Hypothalamus (tissue), 51 donors: ENCODE measurements at regions not wholly inside any gene's neighbourhood (a gene's known extent, or its start where the extent isn't known, plus 50 kb on each side); places are given as distances from the start of the nearest gene placed in this dataset.

Experiments used
- DNase-seq, 51 donors: peaks; one replicate each; lab custom pipeline; 2025; lab: John Stamatoyannopoulos, UW

DNA sequence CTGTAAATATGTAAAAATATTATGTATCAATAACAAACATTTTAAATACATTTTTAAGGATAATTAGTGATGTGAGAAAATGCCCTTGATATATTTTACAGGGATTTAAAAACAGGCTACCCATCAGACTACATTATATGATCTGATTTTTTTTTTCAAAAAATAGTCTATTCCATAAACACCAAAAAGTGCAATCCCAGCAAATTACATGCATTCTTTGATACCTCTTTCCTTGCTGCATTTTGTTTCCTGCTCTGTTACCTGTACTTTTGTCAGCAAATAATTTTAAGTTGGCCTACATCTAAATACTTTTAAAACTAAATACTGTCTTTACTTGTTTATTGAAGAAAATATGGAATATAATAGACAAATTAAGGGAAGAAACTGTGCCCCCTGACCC is 306.2 kb upstream of the ARID1B start:
- no peak for DNase-seq

DNA sequence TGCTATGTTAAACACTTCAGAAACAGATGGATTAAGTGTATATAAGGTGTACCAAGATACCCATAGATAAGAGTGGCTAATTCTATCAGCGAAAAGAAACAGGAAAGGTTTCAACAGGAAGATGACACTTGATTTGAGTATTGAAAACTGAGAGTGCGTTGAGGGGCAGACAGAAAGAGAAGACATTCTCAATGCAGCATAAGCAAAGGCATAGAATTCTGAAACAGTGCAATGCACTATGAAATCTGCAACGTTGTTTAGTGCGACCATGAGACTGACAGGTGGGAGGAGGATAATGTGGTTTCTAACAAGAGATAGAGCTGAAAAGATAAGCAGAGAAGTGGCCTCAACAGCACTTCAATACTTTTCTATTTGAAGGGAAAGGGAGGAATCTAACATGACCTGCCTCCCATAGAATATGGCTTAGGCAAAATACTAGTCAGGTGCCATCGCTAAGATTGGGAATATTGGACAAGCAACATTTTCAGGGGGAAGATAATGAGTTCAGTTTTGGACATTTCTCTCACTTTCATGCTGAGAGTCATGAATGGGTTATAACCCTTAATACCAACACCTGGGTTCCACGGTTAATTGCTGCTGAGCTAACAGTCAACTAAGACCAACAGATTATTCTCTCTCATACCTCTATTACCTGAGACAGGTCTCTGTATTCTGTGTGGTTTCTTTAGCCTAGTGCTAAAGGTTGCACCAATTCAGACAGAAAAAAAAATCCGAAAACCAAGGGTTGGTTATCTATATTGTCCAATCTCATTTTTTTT is 312.9 kb upstream of the ARID1B start:
- DNase-seq = no peak

DNA sequence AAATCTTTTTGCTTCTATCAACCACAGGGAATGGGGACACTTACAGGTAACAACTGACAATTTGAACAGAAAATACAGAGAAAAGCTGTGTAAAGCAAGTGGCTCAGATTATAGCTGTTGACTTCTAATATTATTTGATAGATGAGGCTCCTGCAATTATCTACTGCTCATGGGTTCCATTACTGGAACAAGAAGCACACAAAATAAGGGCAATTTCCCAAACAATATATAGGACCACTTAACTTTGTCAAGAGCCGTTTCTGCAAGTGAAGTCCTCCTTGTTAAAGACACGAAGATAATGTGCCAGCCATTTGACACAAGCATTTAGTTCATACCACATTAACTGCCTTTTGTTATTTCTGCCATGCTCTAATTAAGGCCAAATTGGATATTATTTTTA is 315.5 kb upstream of the ARID1B start:
- no peak for DNase-seq

DNA sequence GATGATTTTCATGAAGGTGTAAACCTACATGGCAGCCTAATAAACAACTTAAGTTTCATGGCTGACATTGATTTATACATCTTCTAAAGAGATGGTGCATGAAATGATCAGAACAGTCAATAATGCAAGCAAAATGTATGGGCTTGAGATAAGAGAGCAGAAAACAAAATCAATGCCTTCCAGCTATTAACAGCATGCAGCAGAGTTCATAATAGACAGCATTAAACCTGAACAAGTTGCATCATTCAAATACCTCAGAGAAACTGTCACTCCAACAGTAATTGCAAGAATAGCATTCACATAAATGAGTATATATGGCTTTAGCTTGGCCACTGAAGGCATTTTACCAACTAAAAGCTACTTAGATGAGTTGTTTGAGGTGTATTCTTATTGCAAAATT is 319.6 kb upstream of the ARID1B start:
- no peak for DNase-seq

GRCh38 chr6:156455847-156456246 is 321.3 kb upstream of the ARID1B start:
- DNase-seq = no peak

- no peak for DNase-seq
These were observed 322.3 kb upstream of the ARID1B start for GRCh38 chr6:156454867-156455266.

DNA sequence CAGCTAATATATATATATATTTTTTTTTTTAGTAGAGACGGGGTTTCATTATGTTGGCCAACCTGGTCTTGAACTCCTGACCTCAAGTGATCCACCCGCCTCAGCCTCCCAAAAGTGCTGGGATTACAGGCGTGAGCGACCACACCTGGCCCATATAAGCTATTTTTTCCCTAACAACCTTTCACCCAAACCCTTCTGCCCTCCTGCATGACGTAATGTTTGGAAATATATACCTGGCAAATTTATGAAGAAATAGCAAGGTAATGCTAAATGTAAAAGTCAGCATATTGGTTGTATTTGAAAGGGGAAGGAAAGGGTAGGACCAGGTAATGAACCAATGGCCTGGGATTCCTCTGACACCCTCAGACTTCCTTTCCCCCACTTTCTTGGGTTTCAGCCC is 325.5 kb upstream of the ARID1B start:
- DNase-seq = no peak

GRCh38 chr6:156451088-156451487 is 326.1 kb upstream of the ARID1B start:
- no peak for DNase-seq

- no peak for DNase-seq
These were observed 326.8 kb upstream of the ARID1B start for GRCh38 chr6:156450421-156450820.

GRCh38 chr6:156449569-156449968 is 327.6 kb upstream of the ARID1B start:
- no peak for DNase-seq

GRCh38 chr6:156449128-156449527 is 328.1 kb upstream of the ARID1B start:
- no peak for DNase-seq

DNA sequence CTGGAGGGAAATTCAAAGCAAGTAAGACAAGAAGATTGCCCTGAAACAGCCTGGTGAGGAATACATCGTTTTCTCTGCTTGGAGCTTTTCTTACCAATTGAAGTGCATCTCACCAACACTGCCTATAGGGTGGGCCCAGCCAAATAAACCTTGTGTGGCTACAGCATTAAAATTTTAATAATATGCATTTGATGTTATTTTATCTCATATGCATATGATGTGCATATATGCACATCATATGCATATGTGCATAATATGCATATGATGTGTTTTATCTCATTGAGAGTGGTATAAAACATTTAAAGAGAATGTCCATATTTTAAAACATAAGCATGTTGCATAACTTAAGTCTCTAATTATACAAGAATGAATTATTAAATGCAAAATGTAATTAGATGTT is 328.6 kb upstream of the ARID1B start:
- no peak for DNase-seq

DNA sequence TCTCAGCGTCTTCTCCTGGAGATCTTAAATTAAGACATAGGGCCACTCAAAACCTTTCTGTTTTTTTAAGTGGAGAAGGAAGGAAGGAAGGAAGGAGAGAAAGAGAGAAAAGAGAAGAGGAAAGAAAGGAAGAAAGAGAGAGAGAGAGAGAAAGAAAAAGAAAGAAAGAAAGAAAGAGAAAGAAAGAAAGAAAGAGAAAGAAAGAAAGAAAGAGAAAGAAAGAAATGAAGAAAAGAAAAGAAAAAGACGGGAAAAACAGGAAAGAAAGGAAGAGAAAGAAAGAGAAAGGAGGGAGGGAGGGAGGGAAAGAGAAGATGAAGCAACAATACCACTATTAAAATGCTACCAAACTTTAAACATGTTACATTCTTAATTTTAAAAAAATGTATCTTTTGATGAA is 336.5 kb upstream of the ARID1B start:
- DNase-seq = no peak

DNA sequence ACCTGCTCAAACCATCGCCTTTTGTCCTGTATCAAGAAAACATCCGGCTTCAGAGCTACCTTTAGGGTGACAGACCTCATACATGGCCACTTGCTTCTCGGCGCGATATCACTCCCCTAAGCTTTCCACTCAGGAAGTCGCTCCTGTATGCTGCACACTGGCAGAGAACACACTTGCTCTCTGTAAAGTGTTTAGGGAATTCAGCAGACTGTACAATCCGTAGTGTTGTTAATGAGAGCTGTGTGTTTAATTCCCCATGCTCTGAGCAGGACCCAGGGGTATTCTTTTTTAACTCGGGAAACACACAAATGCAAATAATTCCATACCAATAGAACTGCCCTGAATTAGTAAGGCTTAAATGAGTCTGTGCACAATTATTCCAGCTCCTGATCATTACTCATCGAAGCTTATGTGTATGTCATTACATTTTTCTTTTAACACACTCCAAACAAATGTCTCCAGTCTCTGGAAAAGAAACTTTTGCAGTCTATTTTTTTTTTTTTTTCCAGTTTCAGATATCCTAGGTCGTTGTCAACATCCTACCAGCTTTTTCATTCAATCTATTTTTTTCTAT is 338.7 kb upstream of the ARID1B start:
- no peak for DNase-seq

DNA sequence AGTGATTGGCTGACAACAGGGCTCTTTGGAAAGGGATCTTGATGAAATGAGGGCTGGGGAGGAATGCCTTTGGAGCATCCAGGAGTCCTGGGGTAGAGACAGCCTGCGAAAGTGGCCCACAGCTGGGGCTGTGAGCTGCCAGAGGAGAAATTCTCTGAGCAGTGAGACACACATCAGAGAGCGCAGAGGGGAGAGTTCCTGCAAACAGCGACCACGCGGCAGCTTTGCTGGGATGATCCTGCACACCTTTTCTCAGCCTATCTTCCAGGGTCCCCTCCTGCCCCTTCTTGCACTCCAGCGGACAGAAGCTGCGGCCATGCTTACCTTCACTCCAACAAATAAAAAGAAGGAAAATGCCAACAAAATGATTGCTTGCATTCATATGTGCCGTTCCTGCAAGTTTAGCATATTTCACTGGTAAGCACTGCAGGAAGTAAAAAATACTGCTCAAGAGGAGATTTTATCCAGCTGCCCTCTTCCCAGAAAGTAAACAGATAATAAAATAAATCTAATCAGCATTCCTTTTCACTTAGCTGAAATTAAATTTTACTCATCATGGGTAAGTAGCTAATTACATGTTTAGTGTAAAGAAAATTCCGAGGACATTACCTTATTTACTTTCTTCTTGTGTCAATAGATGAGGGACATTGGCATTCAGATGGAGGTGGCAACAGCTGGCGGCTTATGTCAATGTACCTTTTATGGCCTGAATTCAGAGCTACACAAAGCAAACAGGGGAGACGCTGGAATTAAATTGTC is 339.9 kb upstream of the ARID1B start:
- DNase-seq = no peak

GRCh38 chr6:156434795-156435190 is 342.4 kb upstream of the ARID1B start:
- no peak for DNase-seq

GRCh38 chr6:156434049-156434794 is 343.0 kb upstream of the ARID1B start:
- no peak for DNase-seq

GRCh38 chr6:156432543-156432942 is 344.6 kb upstream of the ARID1B start:
- no peak for DNase-seq

DNA sequence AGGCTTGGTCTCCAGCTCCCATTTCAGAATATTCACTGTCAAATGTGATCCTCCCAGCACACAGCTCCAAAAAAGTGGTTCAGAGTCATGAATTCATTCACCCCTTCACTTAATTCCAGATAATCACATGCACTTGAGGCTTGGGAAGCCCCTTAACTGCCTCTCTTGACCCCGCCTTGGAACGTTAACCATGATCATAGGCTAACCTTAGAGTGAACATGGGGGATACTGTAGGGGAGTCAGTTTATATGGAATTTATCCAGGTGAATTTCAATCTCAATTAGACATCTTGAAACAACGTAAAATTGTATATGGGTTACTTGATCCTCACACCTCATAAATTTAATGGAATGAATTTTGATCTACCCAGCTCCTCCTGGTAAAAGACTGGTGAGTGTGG is 346.8 kb upstream of the ARID1B start:
- DNase-seq = no peak

DNA sequence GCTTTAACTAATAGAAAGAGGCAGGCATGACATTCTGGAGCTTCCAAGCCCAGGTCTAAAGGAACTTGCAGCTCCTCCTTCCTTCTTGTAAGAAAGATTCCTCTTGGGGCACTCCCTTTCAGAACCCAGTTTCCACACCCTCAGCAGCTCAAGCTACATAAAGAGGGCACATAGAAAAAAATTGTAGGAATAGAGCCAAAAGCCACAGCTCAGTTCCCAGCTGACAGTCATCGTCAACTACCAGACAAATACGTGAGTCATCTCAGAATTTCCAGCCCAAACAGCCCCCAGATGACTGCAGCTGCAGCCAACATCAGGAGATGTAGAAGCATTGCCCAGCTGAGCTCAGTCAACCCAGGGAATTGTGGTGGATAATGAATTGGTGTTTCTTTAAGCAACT is 349.8 kb upstream of the ARID1B start:
- DNase-seq = peak in 17 of 51 donors; percentile 0 to 51 (median 10)

DNA sequence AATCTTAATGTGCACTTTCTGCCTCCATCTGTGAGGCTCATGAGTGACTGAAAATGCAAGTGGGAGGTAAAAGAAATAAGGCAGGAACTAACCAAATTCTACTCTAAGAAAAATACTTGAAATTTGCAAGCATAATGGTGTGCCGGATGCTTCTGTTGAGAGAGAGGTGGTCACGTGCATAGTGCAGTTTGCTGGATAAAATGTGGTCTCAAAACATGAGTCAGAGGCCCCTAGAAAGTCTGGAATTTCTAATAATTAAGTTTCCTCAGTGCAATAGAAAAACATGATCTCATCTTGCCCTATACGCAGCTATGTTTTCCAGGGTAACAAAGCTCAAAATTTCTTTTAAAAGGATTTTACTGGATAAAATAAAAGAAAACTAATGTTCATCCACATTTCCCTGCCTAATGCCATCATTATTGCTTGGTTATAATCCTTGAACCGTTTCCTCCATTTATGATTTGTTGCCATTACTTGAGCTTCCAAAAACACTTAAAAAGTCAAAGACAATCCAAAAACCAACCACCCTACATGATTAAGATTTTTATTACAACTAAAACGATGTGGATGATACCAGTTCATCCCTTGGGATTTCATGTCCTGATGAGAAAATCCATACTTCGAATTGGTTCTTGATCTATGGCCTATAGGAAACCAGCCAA is 351.7 kb upstream of the ARID1B start:
- no peak for DNase-seq
